MM.1S (cell line): ENCODE measurements at regions not wholly inside any gene's neighbourhood (a gene's known extent, or its start where the extent isn't known, plus 50 kb on each side); places are given as distances from the start of the nearest gene placed in this dataset.

Experiments used
- DNase-seq: peaks from one replicate; pipeline ENCODE4 v3.0.0-alpha.2; 2015
- H2AFZ ChIP-seq: fragments of 300-600 bp; sonication (generic); 2 replicates; pipeline ENCODE4 v1.6.0; 2016; ENCODE audit warnings: antibody characterized with exemption, low read length
- H3F3A ChIP-seq: fragments of 300-600 bp; sonication (generic); 2 replicates; pipeline ENCODE4 v1.6.1; 2016; ENCODE audit warnings: mild to moderate bottlenecking, antibody characterized with exemption, low read length, moderate library complexity, mixed read lengths; ENCODE audit not compliant: insufficient read depth
- H3K27ac ChIP-seq: fragments of 300-600 bp; sonication (generic); 2 replicates; pipeline ENCODE4 v1.5.1; 2016; ENCODE audit warnings: mild to moderate bottlenecking, low read length
- H3K27me3 ChIP-seq: fragments of 300-600 bp; sonication (generic); replicated peaks from 2 replicates; pipeline ENCODE4 v1.6.0; 2016; ENCODE audit warnings: low read length; ENCODE audit not compliant: insufficient read depth
- H3K36me3 ChIP-seq: fragments of 300-600 bp; sonication (generic); replicated peaks from 2 replicates; pipeline ENCODE4 v1.6.1; 2016; ENCODE audit warnings: mild to moderate bottlenecking, low read length, mixed read lengths; ENCODE audit not compliant: insufficient read depth
- H3K4me1 ChIP-seq: fragments of 300-600 bp; sonication (generic); 2 replicates; pipeline ENCODE4 v1.6.1; 2016; ENCODE audit warnings: low read length, mixed read lengths
- H3K4me2 ChIP-seq: fragments of 300-600 bp; sonication (generic); 2 replicates; pipeline ENCODE4 v1.6.0; 2016; ENCODE audit warnings: low read depth, low read length
- H3K4me3 ChIP-seq: fragments of 300-600 bp; sonication (generic); 2 replicates; pipeline ENCODE4 v1.5.1; 2016; ENCODE audit warnings: low read length, mixed read lengths
- H3K79me2 ChIP-seq: fragments of 300-600 bp; sonication (generic); 2 replicates; pipeline ENCODE4 v1.6.1; 2016; ENCODE audit warnings: mixed run types, low read length, mixed read lengths
- H3K9ac ChIP-seq: fragments of 300-600 bp; sonication (generic); 2 replicates; pipeline ENCODE4 v1.6.1; 2016; ENCODE audit warnings: low read length, mixed read lengths
- H3K9me2 ChIP-seq: fragments of 300-600 bp; sonication (generic); replicated peaks from 2 replicates; pipeline ENCODE4 v1.6.1; 2016; ENCODE audit warnings: mild to moderate bottlenecking, low read length, mixed read lengths; ENCODE audit not compliant: insufficient read depth
- H3K9me3 ChIP-seq: fragments of 300-600 bp; sonication (generic); replicated peaks from 2 replicates; pipeline ENCODE4 v1.6.1; 2016; ENCODE audit warnings: mild to moderate bottlenecking, low read length, mixed read lengths; ENCODE audit not compliant: insufficient read depth
- H4K20me1 ChIP-seq: fragments of 300-600 bp; sonication (generic); 2 replicates; pipeline ENCODE4 v1.6.1; 2016; ENCODE audit warnings: mild to moderate bottlenecking, low read length, moderate library complexity, mixed read lengths; ENCODE audit not compliant: insufficient read depth
- CTCF ChIP-seq: fragments of 300-600 bp; sonication (generic); IDR thresholded peaks from 2 replicates; pipeline ENCODE4 v1.5.1; 2016; ENCODE audit warnings: antibody characterized with exemption, low read length, mixed read lengths
- EZH2 ChIP-seq: fragments of 300-600 bp; sonication (generic); optimal IDR thresholded peaks from 2 replicates; pipeline ENCODE3; 2017; ENCODE audit warnings: low read depth, mild to moderate bottlenecking, antibody characterized with exemption, low read length, mixed read lengths
- EZH2phosphoT487 ChIP-seq: fragments of 300-600 bp; sonication (generic); IDR thresholded peaks from 2 replicates; pipeline ENCODE4 v1.6.1; 2018; ENCODE audit warnings: antibody characterized with exemption, low read length

GRCh38 chr11:13101644-13102512 lies 92.8 kb downstream of the RASSF10 start:
- Histone ChIP-seq H3K4me2 (no peak overlapping the region), H3K9me2 (no peaks in the 10 kb centered on the region), H3K79me2 (no peaks in the 10 kb centered on the region), H3F3A (no peaks in the 10 kb centered on the region), H3K36me3 (no peaks in the 10 kb centered on the region), H2AFZ (no peak overlapping the region), H4K20me1 (no peaks in the 10 kb centered on the region), H3K27me3 (no peaks in the 10 kb centered on the region), H3K4me3 (no peak overlapping the region), H3K9ac (no peak overlapping the region), H3K4me1 (no peaks in the 10 kb centered on the region), H3K9me3 (no peaks in the 10 kb centered on the region), H3K27ac (no peak overlapping the region)
- TF ChIP-seq CTCF, result no peak
- TF ChIP-seq EZH2phosphoT487, result no peak
- no peak for TF ChIP-seq EZH2
- no peak for DNase-seq

DNA sequence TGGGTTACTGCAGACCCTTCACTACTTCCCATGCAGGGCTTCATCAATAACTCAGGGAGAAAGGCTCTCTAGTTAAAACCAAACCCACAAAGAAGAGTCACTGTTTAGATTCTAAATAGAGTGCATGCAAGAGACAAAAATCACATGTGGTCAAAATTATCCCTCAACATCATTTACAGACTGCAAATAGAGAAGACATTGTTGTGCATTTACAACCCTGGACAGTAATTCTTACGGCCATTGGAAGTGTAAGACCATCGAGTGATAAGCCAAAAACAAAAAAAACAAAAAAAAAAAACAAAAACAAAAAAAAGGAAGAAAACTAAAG lies 93.4 kb downstream of the RASSF10 start:
- Histone ChIP-seq H2AFZ (no peak overlapping the region), H3K27ac (no peak overlapping the region)
- no peak for TF ChIP-seq CTCF
- no peak for TF ChIP-seq EZH2phosphoT487
- no peak for TF ChIP-seq EZH2

DNA sequence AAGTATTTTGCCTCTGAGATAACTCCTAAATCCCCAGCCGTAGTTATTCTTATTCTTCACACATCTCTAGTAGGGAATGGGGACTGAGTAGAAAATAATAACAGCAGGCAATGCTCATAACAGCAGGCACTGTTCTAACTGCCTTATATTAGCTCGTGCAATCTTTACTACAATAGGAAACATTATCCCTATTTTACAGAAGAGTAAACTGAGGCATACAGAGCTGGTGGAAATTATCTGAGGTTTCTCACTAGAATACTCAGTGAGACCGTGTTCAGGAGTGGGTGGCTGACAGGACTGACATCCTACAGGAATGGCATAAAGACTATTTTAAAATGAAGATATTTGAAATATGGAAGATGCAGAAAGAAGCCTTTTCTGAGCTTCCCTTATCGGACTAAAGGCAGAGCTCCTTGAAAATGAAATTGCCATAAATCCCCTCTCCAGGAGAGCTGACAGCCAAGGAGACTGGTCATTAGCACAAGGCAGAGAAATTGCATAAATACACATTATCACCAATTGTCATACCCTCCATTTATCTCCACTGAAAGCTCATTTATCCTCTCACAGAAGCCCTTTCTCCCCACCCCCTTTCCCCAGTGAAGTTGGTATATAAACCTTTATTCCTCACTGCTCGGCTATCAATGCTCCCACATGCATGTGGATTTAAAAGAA lies 93.9 kb downstream of the RASSF10 start:
- no peak overlapping the region for H3K27ac ChIP-seq
- H3K9me2 ChIP-seq, result no peaks in the 10 kb centered on the region
- no peak overlapping the region for H2AFZ ChIP-seq
- no peaks in the 10 kb centered on the region for H3K9me3 ChIP-seq
- no peaks in the 10 kb centered on the region for H3K4me1 ChIP-seq
- no peaks in the 10 kb centered on the region for H4K20me1 ChIP-seq
- no peak for DNase-seq
- H3K9ac ChIP-seq, result no peak overlapping the region
- no peaks in the 10 kb centered on the region for H3F3A ChIP-seq
- H3K4me2 ChIP-seq, result no peak overlapping the region
- no peak for TF ChIP-seq CTCF
- no peak for TF ChIP-seq EZH2
- no peak for TF ChIP-seq EZH2phosphoT487
- H3K4me3 ChIP-seq, result no peak overlapping the region
- H3K27me3 ChIP-seq, result no peaks in the 10 kb centered on the region
- H3K79me2 ChIP-seq, result no peaks in the 10 kb centered on the region
- no peaks in the 10 kb centered on the region for H3K36me3 ChIP-seq

More for the DNA sequence above, 93.4 kb downstream of the RASSF10 start:
- H3K4me2 ChIP-seq, result no peak overlapping the region
- no peak for DNase-seq
- no peaks in the 10 kb centered on the region for H3K36me3 ChIP-seq
- H3K27me3 ChIP-seq, result no peaks in the 10 kb centered on the region
- no peaks in the 10 kb centered on the region for H3F3A ChIP-seq
- H3K9me3 ChIP-seq, result no peaks in the 10 kb centered on the region
- H3K9ac ChIP-seq, result no peak overlapping the region
- H4K20me1 ChIP-seq, result no peaks in the 10 kb centered on the region
- no peaks in the 10 kb centered on the region for H3K79me2 ChIP-seq
- H3K9me2 ChIP-seq, result no peaks in the 10 kb centered on the region
- H3K4me3 ChIP-seq, result no peak overlapping the region
- H3K4me1 ChIP-seq, result no peaks in the 10 kb centered on the region
